ENCODE measurements at regions not wholly inside any gene's neighbourhood (a gene's known extent, or its start where the extent isn't known, plus 50 kb on each side); places are given as distances from the start of the nearest gene placed in this dataset.

- TF ChIP-seq ZHX2 (IDR thresholded peaks at IDR 0.05; ENCODE audit: low read depth) (no peak), ZHX2 (CRISPR knock-in tag; IDR thresholded peaks at IDR 0.05; ENCODE audit: borderline replicate concordance) (no peak), ZNF672 (CRISPR knock-in tag; IDR thresholded peaks at IDR 0.05) (no peak), ZC3H4 (CRISPR knock-in tag; IDR thresholded peaks at IDR 0.05; ENCODE audit: borderline replicate concordance) (no peak), HDAC6 (IDR thresholded peaks at IDR 0.05; ENCODE audit: low read depth, low read length) (no peak), ZBED4 (CRISPR knock-in tag; IDR thresholded peaks at IDR 0.05; ENCODE audit: borderline replicate concordance) (no peak), CENPBD1 (CRISPR knock-in tag; IDR thresholded peaks at IDR 0.05; ENCODE audit: borderline replicate concordance, low read depth) (no peak), SUZ12 (IDR thresholded peaks at IDR 0.05; ENCODE audit: low read depth, low read length) (no peak)
Measured at GRCh38 chr1:79069828-79070227, 63.3 kb upstream of the ADGRL4 start (continued).

Measured in HepG2 (cell line).